ENCODE measurements at regions not wholly inside any gene's neighbourhood (a gene's known extent, or its start where the extent isn't known, plus 50 kb on each side); places are given as distances from the start of the nearest gene placed in this dataset.

GRCh38 chr13:75153386-75153785 lies 328.6 kb downstream of the TBC1D4 start:
- Mint-ChIP-seq H3K27ac (no peak overlapping the region), H3K36me3 (peaks cover 1% of the 10 kb centered on the region), H3K4me1 (no peaks in the 10 kb centered on the region), H3K9me3 (peaks cover 21% of the 10 kb centered on the region), H3K4me3 (no peak overlapping the region), H3K27me3 (ENCODE audit: low read depth) (peaks cover 5% of the 10 kb centered on the region)
- no peak for TF ChIP-seq CTCF (IDR thresholded peaks at IDR 0.05; ENCODE audit: unreplicated experiment)
- no peak for DNase-seq (ENCODE audit: low spot score in 2 of 2, unreplicated experiment in 2 of 2)

GRCh38 chr13:75151081-75151643 lies 330.8 kb downstream of the TBC1D4 start:
- Mint-ChIP-seq H3K9me3 (peaks cover 13% of the 10 kb centered on the region), H3K27me3 (ENCODE audit: low read depth) (peaks cover 5% of the 10 kb centered on the region), H3K27ac (no peak overlapping the region), H3K4me3 (no peak overlapping the region), H3K36me3 (peaks cover 1% of the 10 kb centered on the region), H3K4me1 (peaks cover 8% of the 10 kb centered on the region)
- TF ChIP-seq CTCF (IDR thresholded peaks at IDR 0.05; ENCODE audit: unreplicated experiment), result no peak
- no peak for DNase-seq (ENCODE audit: low spot score in 2 of 2, unreplicated experiment in 2 of 2)

- Mint-ChIP-seq H3K4me3 (no peak overlapping the region), H3K27ac (no peak overlapping the region), H3K36me3 (peaks cover 1% of the 10 kb centered on the region), H3K27me3 (ENCODE audit: low read depth) (peaks cover 3% of the 10 kb centered on the region), H3K4me1 (peaks cover 16% of the 10 kb centered on the region), H3K9me3 (peaks cover 14% of the 10 kb centered on the region)
- no peak for TF ChIP-seq CTCF (IDR thresholded peaks at IDR 0.05; ENCODE audit: unreplicated experiment)
- DNase-seq (ENCODE audit: low spot score in 2 of 2, unreplicated experiment in 2 of 2), result no peak
Measured at GRCh38 chr13:75149776-75150175, 332.2 kb downstream of the TBC1D4 start.

- TF ChIP-seq CTCF (IDR thresholded peaks at IDR 0.05; ENCODE audit: unreplicated experiment), result no peak
- Mint-ChIP-seq H3K36me3 (peaks cover under 1% of the 10 kb centered on the region), H3K27me3 (ENCODE audit: low read depth) (peaks cover 3% of the 10 kb centered on the region), H3K4me1 (peaks cover 16% of the 10 kb centered on the region), H3K9me3 (peaks cover 13% of the 10 kb centered on the region), H3K4me3 (no peak overlapping the region), H3K27ac (no peak overlapping the region)
- DNase-seq (ENCODE audit: low spot score in 2 of 2, unreplicated experiment in 2 of 2), result no peak
Measured at GRCh38 chr13:75147946-75148345, 334.0 kb downstream of the TBC1D4 start.

GRCh38 chr13:75146436-75146835 lies 335.5 kb downstream of the TBC1D4 start:
- no peak overlapping the region for H3K27ac Mint-ChIP-seq
- H3K9me3 Mint-ChIP-seq, result peaks cover 3% of the 10 kb centered on the region
- peaks cover 16% of the 10 kb centered on the region for H3K4me1 Mint-ChIP-seq

More at GRCh38 chr13:75146436-75146835, 335.5 kb downstream of the TBC1D4 start:
- Mint-ChIP-seq H3K4me3 (no peak overlapping the region), H3K27me3 (ENCODE audit: low read depth) (peaks cover 3% of the 10 kb centered on the region), H3K36me3 (no peaks in the 10 kb centered on the region)
- TF ChIP-seq CTCF (IDR thresholded peaks at IDR 0.05; ENCODE audit: unreplicated experiment), result no peak
- no peak for DNase-seq (ENCODE audit: low spot score in 2 of 2, unreplicated experiment in 2 of 2)
